WTC11 (cell line): ENCODE measurements at regions not wholly inside any gene's neighbourhood (a gene's known extent, or its start where the extent isn't known, plus 50 kb on each side); places are given as distances from the start of the nearest gene placed in this dataset.

Source experiments
- ATAC-seq: fragments of 200-7000 bp; cut with Tn5 transposase; 2 replicates; pipeline ENCODE4 v1.10.0; 2021; ENCODE audit warnings: mild to moderate bottlenecking, moderate library complexity
- CTCF ChIA-PET: fragments of 300-600 bp; sonication (Branson Sonifier 250); formaldehyde crosslinking; loops from one replicate; lab custom pipeline; 2021; ENCODE audit warnings: antibody characterized with exemption; lab: Charles Lee
- POLR2A ChIA-PET: fragments of 350-600 bp; sonication (Branson Sonifier 250); formaldehyde crosslinking; loops from one replicate; lab custom pipeline; 2021; ENCODE audit warnings: antibody characterized with exemption; lab: Charles Lee
- DNase-seq: peaks from one replicate; pipeline ENCODE4 v3.0.0; 2021; ENCODE audit warnings: low spot score
- H3K27ac Mint-ChIP-seq: 2 replicates; pipeline ENCODE4 v1.8.0; 2021; ENCODE audit warnings: mixed read lengths
- H3K27me3 Mint-ChIP-seq: 2 replicates; pipeline ENCODE4 v1.8.0; 2021; ENCODE audit warnings: low read depth, mild to moderate bottlenecking, moderate library complexity, mixed read lengths
- H3K36me3 Mint-ChIP-seq: 2 replicates; pipeline ENCODE4 v1.8.0; 2021; ENCODE audit warnings: mixed read lengths
- H3K4me1 Mint-ChIP-seq: 2 replicates; pipeline ENCODE4 v1.8.0; 2022; ENCODE audit warnings: mixed read lengths
- H3K4me3 Mint-ChIP-seq: 2 replicates; pipeline ENCODE4 v1.8.0; 2021; ENCODE audit warnings: mild to moderate bottlenecking, moderate library complexity, mixed read lengths
- H3K9me3 Mint-ChIP-seq: 2 replicates; pipeline ENCODE4 v1.8.0; 2021; ENCODE audit warnings: mixed read lengths
- ATF1 ChIP-seq: sonication (generic); formaldehyde crosslinking; IDR thresholded peaks from 2 replicates; pipeline ENCODE4 v1.8.1; 2023; ENCODE audit warnings: mild to moderate bottlenecking, moderate library complexity, missing genetic modification reagents
- CREB1 ChIP-seq: sonication (generic); formaldehyde crosslinking; IDR thresholded peaks from 2 replicates; pipeline ENCODE4 v1.8.0; 2023; ENCODE audit warnings: mild to moderate bottlenecking, missing genetic modification reagents
- EMX1 ChIP-seq: fragments of 250-450 bp; sonication (Bioruptor Pico); IDR thresholded peaks from 2 replicates; pipeline ENCODE4 v1.8.0; 2021; ENCODE audit warnings: mild to moderate bottlenecking
- ESRRA ChIP-seq: sonication (generic); formaldehyde crosslinking; IDR thresholded peaks from 2 replicates; pipeline ENCODE4 v1.8.1; 2022; ENCODE audit warnings: mild to moderate bottlenecking, missing genetic modification reagents, borderline replicate concordance
- FOXJ3 ChIP-seq: sonication (generic); formaldehyde crosslinking; IDR thresholded peaks from 2 replicates; pipeline ENCODE4 v1.9.0; 2021; ENCODE audit warnings: missing genetic modification reagents, mild to moderate bottlenecking, borderline replicate concordance
- GABPB1 ChIP-seq: sonication (generic); formaldehyde crosslinking; IDR thresholded peaks from 2 replicates; pipeline ENCODE4 v1.8.1; 2023; ENCODE audit warnings: mild to moderate bottlenecking, missing genetic modification reagents
- IRF2 ChIP-seq: sonication (generic); formaldehyde crosslinking; IDR thresholded peaks from 2 replicates; pipeline ENCODE4 v1.8.0; 2022; ENCODE audit warnings: low read depth, missing genetic modification reagents, borderline replicate concordance
- MAX ChIP-seq: sonication (generic); formaldehyde crosslinking; IDR thresholded peaks from 2 replicates; pipeline ENCODE4 v1.8.0; 2022; ENCODE audit warnings: mild to moderate bottlenecking, missing genetic modification reagents
- NFYB ChIP-seq: sonication (generic); formaldehyde crosslinking; conservative IDR thresholded peaks from 2 replicates; pipeline ENCODE4 v1.8.0; 2022; ENCODE audit warnings: low read depth, missing genetic modification reagents
- NR1H2 ChIP-seq: sonication (generic); formaldehyde crosslinking; IDR thresholded peaks from 2 replicates; pipeline ENCODE4 v1.9.0; 2021; ENCODE audit warnings: mild to moderate bottlenecking, moderate library complexity, missing genetic modification reagents
- NR3C1 ChIP-seq: sonication (generic); formaldehyde crosslinking; conservative IDR thresholded peaks from 2 replicates; pipeline ENCODE4 v1.8.1; 2023; ENCODE audit warnings: low read depth, mild to moderate bottlenecking, missing genetic modification reagents
- SMAD3 ChIP-seq: sonication (generic); formaldehyde crosslinking; IDR thresholded peaks from 2 replicates; pipeline ENCODE4 v1.8.0; 2022; ENCODE audit warnings: missing genetic modification reagents, mild to moderate bottlenecking, borderline replicate concordance
- ZMAT4 ChIP-seq: fragments of 250-450 bp; sonication (Bioruptor Pico); IDR thresholded peaks from 2 replicates; pipeline ENCODE4 v1.9.0; 2021; ENCODE audit warnings: mild to moderate bottlenecking
- ZNF232 ChIP-seq: sonication (generic); formaldehyde crosslinking; IDR thresholded peaks from 2 replicates; pipeline ENCODE4 v1.8.0; 2022; ENCODE audit warnings: mild to moderate bottlenecking, missing genetic modification reagents
- ZNF263 ChIP-seq: sonication (generic); formaldehyde crosslinking; IDR thresholded peaks from 2 replicates; pipeline ENCODE4 v1.8.1; 2022; ENCODE audit warnings: low read depth, mild to moderate bottlenecking, moderate library complexity, missing genetic modification reagents
- ZSCAN18 ChIP-seq: fragments of 250-450 bp; sonication (Bioruptor Pico); IDR thresholded peaks from 2 replicates; pipeline ENCODE4 v2.1.2; 2022; ENCODE audit warnings: mild to moderate bottlenecking, moderate library complexity
- TF ChIP-seq, protein P1 (sequence below): sonication (generic); formaldehyde crosslinking; IDR thresholded peaks from 2 replicates; pipeline ENCODE4 v1.8.1; 2023; ENCODE audit warnings: mild to moderate bottlenecking, missing genetic modification reagents
- TF ChIP-seq, protein P2 (sequence below): sonication (generic); formaldehyde crosslinking; conservative IDR thresholded peaks from 2 replicates; pipeline ENCODE4 v1.8.1; 2023; ENCODE audit warnings: mild to moderate bottlenecking, low read depth, missing genetic modification reagents, moderate library complexity
- TF ChIP-seq, protein P3 (sequence below): fragments of 200-600 bp; IDR thresholded peaks from 2 replicates; pipeline ENCODE4 v1.8.0; 2022; ENCODE audit warnings: antibody characterized with exemption
- TF ChIP-seq, protein P4 (sequence below): sonication (generic); formaldehyde crosslinking; IDR thresholded peaks from 2 replicates; pipeline ENCODE4 v1.8.0; 2022; ENCODE audit warnings: mild to moderate bottlenecking, missing genetic modification reagents

DNA sequence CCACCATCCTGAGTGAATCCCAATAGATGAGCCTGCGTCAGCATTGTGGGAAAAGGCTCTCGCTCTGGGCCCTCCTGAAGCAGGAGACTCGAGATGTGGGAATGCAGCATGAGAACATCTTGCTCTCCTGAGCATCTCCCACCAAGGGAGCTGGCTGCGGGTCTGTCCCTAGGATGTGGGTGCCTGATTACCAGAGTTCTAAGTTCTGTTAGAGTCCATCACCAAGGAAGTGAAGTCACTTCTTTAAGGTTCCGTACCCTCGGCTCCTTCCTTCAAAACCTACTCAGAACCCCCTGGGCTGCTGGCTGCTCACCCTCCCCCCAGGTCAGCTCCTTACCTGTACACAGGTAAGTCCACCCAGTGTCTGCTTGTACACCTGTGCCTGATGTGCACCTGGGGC, 100.5 kb upstream of the IGLL5 start (continued):
- TF ChIP-seq, protein P1, sequence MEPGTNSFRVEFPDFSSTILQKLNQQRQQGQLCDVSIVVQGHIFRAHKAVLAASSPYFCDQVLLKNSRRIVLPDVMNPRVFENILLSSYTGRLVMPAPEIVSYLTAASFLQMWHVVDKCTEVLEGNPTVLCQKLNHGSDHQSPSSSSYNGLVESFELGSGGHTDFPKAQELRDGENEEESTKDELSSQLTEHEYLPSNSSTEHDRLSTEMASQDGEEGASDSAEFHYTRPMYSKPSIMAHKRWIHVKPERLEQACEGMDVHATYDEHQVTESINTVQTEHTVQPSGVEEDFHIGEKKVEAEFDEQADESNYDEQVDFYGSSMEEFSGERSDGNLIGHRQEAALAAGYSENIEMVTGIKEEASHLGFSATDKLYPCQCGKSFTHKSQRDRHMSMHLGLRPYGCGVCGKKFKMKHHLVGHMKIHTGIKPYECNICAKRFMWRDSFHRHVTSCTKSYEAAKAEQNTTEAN (CRISPR knock-in tag): no peak
- TF ChIP-seq CREB1 (CRISPR knock-in tag): no peak
- TF ChIP-seq FOXJ3 (CRISPR knock-in tag): no peak
- TF ChIP-seq NFYB (CRISPR knock-in tag): no peak
- TF ChIP-seq NR1H2 (CRISPR knock-in tag): no peak
- no peak for TF ChIP-seq ZSCAN18 (CRISPR knock-in tag)
- TF ChIP-seq, protein P2, sequence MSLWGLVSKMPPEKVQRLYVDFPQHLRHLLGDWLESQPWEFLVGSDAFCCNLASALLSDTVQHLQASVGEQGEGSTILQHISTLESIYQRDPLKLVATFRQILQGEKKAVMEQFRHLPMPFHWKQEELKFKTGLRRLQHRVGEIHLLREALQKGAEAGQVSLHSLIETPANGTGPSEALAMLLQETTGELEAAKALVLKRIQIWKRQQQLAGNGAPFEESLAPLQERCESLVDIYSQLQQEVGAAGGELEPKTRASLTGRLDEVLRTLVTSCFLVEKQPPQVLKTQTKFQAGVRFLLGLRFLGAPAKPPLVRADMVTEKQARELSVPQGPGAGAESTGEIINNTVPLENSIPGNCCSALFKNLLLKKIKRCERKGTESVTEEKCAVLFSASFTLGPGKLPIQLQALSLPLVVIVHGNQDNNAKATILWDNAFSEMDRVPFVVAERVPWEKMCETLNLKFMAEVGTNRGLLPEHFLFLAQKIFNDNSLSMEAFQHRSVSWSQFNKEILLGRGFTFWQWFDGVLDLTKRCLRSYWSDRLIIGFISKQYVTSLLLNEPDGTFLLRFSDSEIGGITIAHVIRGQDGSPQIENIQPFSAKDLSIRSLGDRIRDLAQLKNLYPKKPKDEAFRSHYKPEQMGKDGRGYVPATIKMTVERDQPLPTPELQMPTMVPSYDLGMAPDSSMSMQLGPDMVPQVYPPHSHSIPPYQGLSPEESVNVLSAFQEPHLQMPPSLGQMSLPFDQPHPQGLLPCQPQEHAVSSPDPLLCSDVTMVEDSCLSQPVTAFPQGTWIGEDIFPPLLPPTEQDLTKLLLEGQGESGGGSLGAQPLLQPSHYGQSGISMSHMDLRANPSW (CRISPR knock-in tag): no peak
- TF ChIP-seq ZNF263 (CRISPR knock-in tag): no peak
- TF ChIP-seq GABPB1 (CRISPR knock-in tag): no peak

DNA sequence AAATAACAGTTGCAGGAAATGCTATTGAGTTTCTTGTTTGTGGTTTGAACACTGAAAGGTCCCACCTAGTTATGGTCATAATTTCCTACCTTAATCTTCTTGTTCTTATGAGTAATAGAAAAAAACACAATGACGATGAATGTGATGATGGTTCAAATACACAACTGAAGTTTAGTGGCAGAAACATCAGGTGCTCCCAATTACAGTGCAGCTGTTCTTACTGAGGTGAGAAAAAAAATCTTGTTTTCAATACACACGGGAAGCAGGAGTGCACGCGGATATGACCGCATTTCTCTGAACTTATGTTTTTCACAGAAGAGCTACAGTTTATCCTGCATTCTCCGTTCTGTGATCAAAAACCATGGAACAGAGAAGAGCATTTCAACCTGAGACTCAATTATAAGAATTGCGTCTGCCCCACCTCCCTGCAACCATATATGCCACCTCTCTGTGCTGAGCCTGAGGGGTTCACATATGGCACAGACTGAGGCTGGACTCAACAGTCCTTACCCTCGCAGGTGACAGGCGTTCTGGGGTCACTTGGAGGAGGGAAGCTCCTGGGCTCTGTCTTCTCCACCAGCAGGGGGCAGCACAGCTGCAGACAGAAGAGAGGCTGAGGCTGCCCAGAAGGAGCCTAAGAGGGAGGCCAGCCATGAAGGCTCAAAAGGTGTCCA, 99.7 kb upstream of the IGLL5 start:
- ATAC-seq: peak; percentile 90
- Mint-ChIP-seq H3K27ac (no peak overlapping the region), H3K4me3 (no peak overlapping the region), H3K4me1 (no peaks in the 10 kb centered on the region), H3K36me3 (no peaks in the 10 kb centered on the region)
- CTCF ChIA-PET: interaction anchor here (0.6 to 8.5 kb wide), 59 partner anchors 8 to 794 kb away, joined by 3 to 125 read pairs (median 5); partner anchors contain the start of genes RSPH14 and ZNF280B
- TF ChIP-seq MAX: no peak
- TF ChIP-seq, protein P3, sequence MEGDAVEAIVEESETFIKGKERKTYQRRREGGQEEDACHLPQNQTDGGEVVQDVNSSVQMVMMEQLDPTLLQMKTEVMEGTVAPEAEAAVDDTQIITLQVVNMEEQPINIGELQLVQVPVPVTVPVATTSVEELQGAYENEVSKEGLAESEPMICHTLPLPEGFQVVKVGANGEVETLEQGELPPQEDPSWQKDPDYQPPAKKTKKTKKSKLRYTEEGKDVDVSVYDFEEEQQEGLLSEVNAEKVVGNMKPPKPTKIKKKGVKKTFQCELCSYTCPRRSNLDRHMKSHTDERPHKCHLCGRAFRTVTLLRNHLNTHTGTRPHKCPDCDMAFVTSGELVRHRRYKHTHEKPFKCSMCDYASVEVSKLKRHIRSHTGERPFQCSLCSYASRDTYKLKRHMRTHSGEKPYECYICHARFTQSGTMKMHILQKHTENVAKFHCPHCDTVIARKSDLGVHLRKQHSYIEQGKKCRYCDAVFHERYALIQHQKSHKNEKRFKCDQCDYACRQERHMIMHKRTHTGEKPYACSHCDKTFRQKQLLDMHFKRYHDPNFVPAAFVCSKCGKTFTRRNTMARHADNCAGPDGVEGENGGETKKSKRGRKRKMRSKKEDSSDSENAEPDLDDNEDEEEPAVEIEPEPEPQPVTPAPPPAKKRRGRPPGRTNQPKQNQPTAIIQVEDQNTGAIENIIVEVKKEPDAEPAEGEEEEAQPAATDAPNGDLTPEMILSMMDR: peak; percentile 66; the same call in 1 of the 2 replicates
- TF ChIP-seq, all 79 proteins: peak for 1
- POLR2A ChIA-PET: interaction anchor here (0.5 to 1.2 kb wide), 2 partner anchors 8 to 167 kb away, joined by 4 read pairs; no protein-coding TSS in a partner anchor
- Mint-ChIP-seq H3K9me3 (no peaks in the 10 kb centered on the region), H3K27me3 (peaks cover 88% of the 10 kb centered on the region)
- peak; percentile 82 for DNase-seq

DNA sequence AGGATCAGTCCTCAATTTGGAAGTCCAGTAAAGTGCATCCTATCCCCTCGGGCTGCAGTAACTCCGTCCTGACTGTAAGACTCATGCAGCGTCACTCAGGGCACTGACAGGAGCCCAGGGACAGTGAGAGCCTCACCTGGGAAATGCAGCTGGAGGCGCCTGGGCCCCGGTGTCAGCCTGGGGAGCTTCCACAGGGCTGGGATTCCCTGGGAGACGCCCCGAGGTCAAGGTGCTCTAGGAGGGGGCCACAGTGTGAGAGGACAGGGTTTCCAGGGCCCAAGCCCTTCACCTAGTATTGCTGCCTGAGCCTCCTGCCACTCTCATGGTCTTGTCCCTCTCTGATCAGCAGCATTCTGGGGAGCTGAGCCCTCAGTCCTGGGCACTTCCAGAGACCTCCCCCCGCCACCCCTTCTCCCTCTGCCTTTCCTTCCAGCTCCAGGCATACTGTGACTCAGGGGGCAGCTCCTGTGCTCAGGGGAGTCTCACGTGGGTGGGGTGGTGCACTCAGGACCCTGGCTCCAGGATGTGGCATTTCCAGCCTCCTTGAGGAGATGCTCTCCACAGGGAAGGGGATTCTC, 99.1 kb upstream of the IGLL5 start:
- Mint-ChIP-seq H3K27ac (no peak overlapping the region), H3K4me1 (no peaks in the 10 kb centered on the region), H3K36me3 (no peaks in the 10 kb centered on the region), H3K9me3 (no peaks in the 10 kb centered on the region), H3K27me3 (peaks cover 90% of the 10 kb centered on the region), H3K4me3 (no peak overlapping the region)
- no peak for ATAC-seq
- ChIA-PET POLR2A (interaction anchor here (1.2 kb wide), 1 partner anchor 166 kb away, joined by 4 read pairs; no protein-coding TSS in a partner anchor), CTCF (interaction anchor here (0.6 to 8.5 kb wide), 59 partner anchors 9 to 793 kb away, joined by 3 to 125 read pairs (median 4); partner anchors contain the start of genes RSPH14 and ZNF280B)
- DNase-seq: no peak
- no peak for TF ChIP-seq ZNF232 (CRISPR knock-in tag)
- TF ChIP-seq EMX1 (CRISPR knock-in tag): no peak
- TF ChIP-seq ZMAT4: no peak
- TF ChIP-seq, protein P1 (CRISPR knock-in tag): no peak
- no peak for TF ChIP-seq ESRRA (CRISPR knock-in tag)
- TF ChIP-seq FOXJ3 (CRISPR knock-in tag): no peak
- TF ChIP-seq SMAD3 (CRISPR knock-in tag): no peak
- TF ChIP-seq ATF1 (CRISPR knock-in tag): no peak
- TF ChIP-seq IRF2 (CRISPR knock-in tag): no peak
- no peak for TF ChIP-seq NR3C1
- TF ChIP-seq, protein P4, sequence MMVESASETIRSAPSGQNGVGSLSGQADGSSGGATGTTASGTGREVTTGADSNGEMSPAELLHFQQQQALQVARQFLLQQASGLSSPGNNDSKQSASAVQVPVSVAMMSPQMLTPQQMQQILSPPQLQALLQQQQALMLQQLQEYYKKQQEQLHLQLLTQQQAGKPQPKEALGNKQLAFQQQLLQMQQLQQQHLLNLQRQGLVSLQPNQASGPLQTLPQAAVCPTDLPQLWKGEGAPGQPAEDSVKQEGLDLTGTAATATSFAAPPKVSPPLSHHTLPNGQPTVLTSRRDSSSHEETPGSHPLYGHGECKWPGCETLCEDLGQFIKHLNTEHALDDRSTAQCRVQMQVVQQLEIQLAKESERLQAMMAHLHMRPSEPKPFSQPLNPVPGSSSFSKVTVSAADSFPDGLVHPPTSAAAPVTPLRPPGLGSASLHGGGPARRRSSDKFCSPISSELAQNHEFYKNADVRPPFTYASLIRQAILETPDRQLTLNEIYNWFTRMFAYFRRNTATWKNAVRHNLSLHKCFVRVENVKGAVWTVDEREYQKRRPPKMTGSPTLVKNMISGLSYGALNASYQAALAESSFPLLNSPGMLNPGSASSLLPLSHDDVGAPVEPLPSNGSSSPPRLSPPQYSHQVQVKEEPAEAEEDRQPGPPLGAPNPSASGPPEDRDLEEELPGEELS (CRISPR knock-in tag): no peak
